ENCODE measurements at regions not wholly inside any gene's neighbourhood (a gene's known extent, or its start where the extent isn't known, plus 50 kb on each side); places are given as distances from the start of the nearest gene placed in this dataset.

DNA sequence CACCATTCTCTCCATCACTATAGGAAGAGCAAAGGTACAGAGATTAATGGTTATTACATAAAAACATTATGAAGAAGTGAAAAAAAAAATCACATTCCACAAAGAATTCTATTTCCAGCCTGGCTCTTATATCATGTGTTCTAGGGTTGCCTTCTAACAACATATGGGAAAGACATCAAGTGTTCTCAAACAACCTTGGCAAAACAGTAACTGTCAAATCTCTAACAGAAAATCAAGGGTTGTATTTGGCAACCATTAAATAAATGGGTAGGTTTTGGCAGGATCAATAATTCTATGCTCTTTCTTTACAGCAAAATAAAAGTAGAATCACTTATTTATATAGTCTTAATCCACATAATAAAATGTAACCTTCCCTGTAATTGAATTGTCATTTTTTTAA lies 728.9 kb downstream of the MAT2B start:
- TF ChIP-seq, protein P1, sequence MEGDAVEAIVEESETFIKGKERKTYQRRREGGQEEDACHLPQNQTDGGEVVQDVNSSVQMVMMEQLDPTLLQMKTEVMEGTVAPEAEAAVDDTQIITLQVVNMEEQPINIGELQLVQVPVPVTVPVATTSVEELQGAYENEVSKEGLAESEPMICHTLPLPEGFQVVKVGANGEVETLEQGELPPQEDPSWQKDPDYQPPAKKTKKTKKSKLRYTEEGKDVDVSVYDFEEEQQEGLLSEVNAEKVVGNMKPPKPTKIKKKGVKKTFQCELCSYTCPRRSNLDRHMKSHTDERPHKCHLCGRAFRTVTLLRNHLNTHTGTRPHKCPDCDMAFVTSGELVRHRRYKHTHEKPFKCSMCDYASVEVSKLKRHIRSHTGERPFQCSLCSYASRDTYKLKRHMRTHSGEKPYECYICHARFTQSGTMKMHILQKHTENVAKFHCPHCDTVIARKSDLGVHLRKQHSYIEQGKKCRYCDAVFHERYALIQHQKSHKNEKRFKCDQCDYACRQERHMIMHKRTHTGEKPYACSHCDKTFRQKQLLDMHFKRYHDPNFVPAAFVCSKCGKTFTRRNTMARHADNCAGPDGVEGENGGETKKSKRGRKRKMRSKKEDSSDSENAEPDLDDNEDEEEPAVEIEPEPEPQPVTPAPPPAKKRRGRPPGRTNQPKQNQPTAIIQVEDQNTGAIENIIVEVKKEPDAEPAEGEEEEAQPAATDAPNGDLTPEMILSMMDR (IDR thresholded peaks at IDR 0.05), result no peak
- no peak for TF ChIP-seq POLR2A (IDR thresholded peaks at IDR 0.05)
